ENCODE measurements at regions not wholly inside any gene's neighbourhood (a gene's known extent, or its start where the extent isn't known, plus 50 kb on each side); places are given as distances from the start of the nearest gene placed in this dataset.
A peak's percentile ranks its signal among the peaks of the same experiment; 100 is the strongest.

GRCh38 chr4:133776503-133776902 lies 425.1 kb downstream of the PABPC4L start:
- no peak for DNase-seq (ENCODE audit: low spot score in 2 of 2)
- no peak for FAIRE-seq

GRCh38 chr4:133775881-133776280 lies 425.7 kb downstream of the PABPC4L start:
- DNase-seq (ENCODE audit: low spot score in 2 of 2), result no peak
- FAIRE-seq, result no peak

GRCh38 chr4:133775469-133775868 lies 426.1 kb downstream of the PABPC4L start:
- DNase-seq (ENCODE audit: low spot score in 2 of 2), result no peak
- no peak for FAIRE-seq

GRCh38 chr4:133759428-133759827 lies 442.2 kb downstream of the PABPC4L start:
- FAIRE-seq (no peak), DNase-seq (ENCODE audit: low spot score in 2 of 2) (no peak)

- DNase-seq (ENCODE audit: low spot score in 2 of 2) (no peak), FAIRE-seq (no peak)
These were observed 459.8 kb downstream of the PABPC4L start for GRCh38 chr4:133741766-133742165.

GRCh38 chr4:133720001-133720400 lies 481.6 kb downstream of the PABPC4L start:
- FAIRE-seq (no peak), DNase-seq (ENCODE audit: low spot score in 2 of 2) (no peak)

GRCh38 chr4:133719098-133719497 lies 482.5 kb downstream of the PABPC4L start:
- FAIRE-seq (no peak), DNase-seq (ENCODE audit: low spot score in 2 of 2) (no peak)

GRCh38 chr4:133714211-133714610 lies 487.4 kb downstream of the PABPC4L start:
- FAIRE-seq (no peak), DNase-seq (ENCODE audit: low spot score in 2 of 2) (no peak)

GRCh38 chr4:133713340-133713739 lies 488.2 kb downstream of the PABPC4L start:
- no peak for DNase-seq (ENCODE audit: low spot score in 2 of 2)
- FAIRE-seq, result no peak

GRCh38 chr4:133711817-133712216 lies 489.8 kb downstream of the PABPC4L start:
- no peak for DNase-seq (ENCODE audit: low spot score in 2 of 2)
- FAIRE-seq, result no peak

- DNase-seq (ENCODE audit: low spot score in 2 of 2) (no peak), FAIRE-seq (no peak)
These were observed 507.2 kb downstream of the PABPC4L start for GRCh38 chr4:133694416-133694815.

GRCh38 chr4:133683967-133684366 lies 517.6 kb downstream of the PABPC4L start:
- DNase-seq (ENCODE audit: low spot score in 2 of 2) (no peak), FAIRE-seq (no peak)

- FAIRE-seq, result no peak
- DNase-seq (ENCODE audit: low spot score in 2 of 2), result no peak
These were observed 519.2 kb downstream of the PCDH10 start for GRCh38 chr4:133668061-133668851.

GRCh38 chr4:133647206-133647605 lies 498.1 kb downstream of the PCDH10 start:
- no peak for DNase-seq (ENCODE audit: low spot score in 2 of 2)

GRCh38 chr4:133641191-133641590 lies 492.1 kb downstream of the PCDH10 start:
- no peak for DNase-seq (ENCODE audit: low spot score in 2 of 2)
- no peak for FAIRE-seq

More at GRCh38 chr4:133647206-133647605, 498.1 kb downstream of the PCDH10 start:
- peak; percentile 34 for FAIRE-seq

- no peak for DNase-seq (ENCODE audit: low spot score in 2 of 2)
- FAIRE-seq, result no peak
These were observed 489.7 kb downstream of the PCDH10 start for GRCh38 chr4:133638751-133639150.

GRCh38 chr4:133637161-133637560 lies 488.1 kb downstream of the PCDH10 start:
- FAIRE-seq (no peak), DNase-seq (ENCODE audit: low spot score in 2 of 2) (no peak)

GRCh38 chr4:133624744-133625143 lies 475.6 kb downstream of the PCDH10 start:
- DNase-seq (ENCODE audit: low spot score in 2 of 2), result no peak
- FAIRE-seq, result no peak

GRCh38 chr4:133623847-133624246 lies 474.8 kb downstream of the PCDH10 start:
- FAIRE-seq (peak; percentile 92), DNase-seq (ENCODE audit: low spot score in 2 of 2) (no peak)

GRCh38 chr4:133621628-133622027 lies 472.5 kb downstream of the PCDH10 start:
- DNase-seq (ENCODE audit: low spot score in 2 of 2) (no peak), FAIRE-seq (no peak)

- FAIRE-seq (no peak), DNase-seq (ENCODE audit: low spot score in 2 of 2) (no peak)
These were observed 471.5 kb downstream of the PCDH10 start for GRCh38 chr4:133620555-133620954.

GRCh38 chr4:133618963-133619362 lies 469.9 kb downstream of the PCDH10 start:
- DNase-seq (ENCODE audit: low spot score in 2 of 2) (no peak), FAIRE-seq (no peak)

- DNase-seq (ENCODE audit: low spot score in 2 of 2), result no peak
- FAIRE-seq, result no peak
These were observed 450.9 kb downstream of the PCDH10 start for GRCh38 chr4:133600008-133600407.

All from frontal cortex (tissue), 3 donors.